ENCODE measurements at regions not wholly inside any gene's neighbourhood (a gene's known extent, or its start where the extent isn't known, plus 50 kb on each side); places are given as distances from the start of the nearest gene placed in this dataset.
"Not testable (repeated sequence)": the region's sequence is repeated elsewhere in the genome, so short reads cannot be mapped to it uniquely, and the experiment has no call there.

DNA sequence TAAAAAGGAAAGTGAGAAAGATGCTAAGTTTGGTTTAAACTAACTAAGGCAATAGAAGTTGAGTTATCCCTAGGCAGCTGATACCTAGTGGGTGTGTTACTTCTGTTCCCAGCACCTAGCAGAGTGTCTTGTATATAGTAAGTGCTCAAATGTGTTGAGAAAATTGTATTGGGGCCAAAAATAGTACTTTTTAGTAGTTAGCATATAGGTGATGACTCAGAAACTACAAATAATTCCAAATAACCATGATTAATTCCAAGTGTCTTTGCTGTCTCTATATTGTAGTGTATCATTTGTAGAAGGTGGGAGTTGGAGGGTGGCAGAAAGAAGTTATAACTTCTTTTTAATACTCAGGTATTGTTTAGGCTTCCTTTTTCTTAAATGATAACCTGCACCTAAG, 362.7 kb downstream of the RND3 start:
- DNase-seq (ENCODE audit: insufficient read length, low spot score) (no peak), FAIRE-seq (no peak)
- no peak for TF ChIP-seq POLR2A (IDR thresholded peaks at IDR 0.05; ENCODE audit: low read depth, low read length)

DNA sequence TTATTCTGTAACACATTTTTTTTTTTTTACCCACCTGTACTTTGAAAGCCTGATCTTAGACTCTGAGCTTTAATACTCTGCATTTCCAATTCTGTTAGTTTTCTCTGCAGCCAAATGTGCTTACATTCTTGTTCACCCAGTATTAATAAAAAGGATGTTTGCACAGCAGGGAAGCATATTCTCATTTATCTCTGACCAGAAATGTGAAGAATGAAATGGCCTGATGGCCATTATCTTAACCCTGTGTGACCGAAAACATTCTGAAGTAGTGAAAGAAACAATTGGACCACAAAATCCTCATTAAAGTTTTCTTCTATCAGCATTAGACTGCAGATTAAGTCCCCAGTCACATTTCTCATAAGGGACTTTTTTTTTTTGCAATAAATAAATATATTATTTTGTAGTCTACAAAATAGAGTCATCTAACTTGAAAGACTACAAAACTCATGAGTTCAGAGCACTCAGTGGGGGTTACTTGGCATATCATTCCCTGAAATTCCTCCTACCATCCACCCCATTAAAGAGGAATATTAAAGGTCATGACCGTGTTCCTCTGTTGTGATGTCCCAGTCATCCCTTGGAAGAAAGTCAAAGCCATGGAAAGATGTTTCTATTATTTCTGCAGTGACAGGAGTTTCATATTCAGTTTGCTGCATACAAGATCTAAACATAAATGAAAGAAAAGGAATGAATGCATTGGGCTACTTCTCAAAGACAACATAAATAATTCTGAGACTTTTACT, 364.4 kb downstream of the RND3 start:
- no peak for TF ChIP-seq POLR2A (IDR thresholded peaks at IDR 0.05; ENCODE audit: low read depth, low read length)
- DNase-seq (ENCODE audit: insufficient read length, low spot score): no peak
- no peak for FAIRE-seq

DNA sequence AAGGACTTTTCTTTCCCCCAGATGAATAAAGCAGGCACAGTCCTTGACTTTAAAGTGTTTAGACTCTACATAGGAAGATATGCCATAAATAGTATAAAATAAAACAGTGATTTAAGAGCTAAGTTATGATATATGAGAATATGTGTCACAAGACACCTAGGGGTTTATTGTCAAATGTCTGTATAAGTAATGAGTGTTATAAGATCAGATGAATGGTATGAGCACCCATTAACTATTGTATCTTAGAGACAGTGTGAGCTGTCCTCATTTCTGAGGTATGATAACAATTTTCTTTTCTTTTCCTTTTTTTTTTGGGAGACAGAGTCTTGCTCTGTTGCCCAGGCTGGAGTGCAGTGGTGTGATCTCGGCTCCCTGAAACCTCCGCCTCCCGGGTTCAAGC, 365.3 kb downstream of the RND3 start:
- no peak for DNase-seq (ENCODE audit: insufficient read length, low spot score)
- no peak for TF ChIP-seq POLR2A (IDR thresholded peaks at IDR 0.05; ENCODE audit: low read depth, low read length)
- no peak for FAIRE-seq

DNA sequence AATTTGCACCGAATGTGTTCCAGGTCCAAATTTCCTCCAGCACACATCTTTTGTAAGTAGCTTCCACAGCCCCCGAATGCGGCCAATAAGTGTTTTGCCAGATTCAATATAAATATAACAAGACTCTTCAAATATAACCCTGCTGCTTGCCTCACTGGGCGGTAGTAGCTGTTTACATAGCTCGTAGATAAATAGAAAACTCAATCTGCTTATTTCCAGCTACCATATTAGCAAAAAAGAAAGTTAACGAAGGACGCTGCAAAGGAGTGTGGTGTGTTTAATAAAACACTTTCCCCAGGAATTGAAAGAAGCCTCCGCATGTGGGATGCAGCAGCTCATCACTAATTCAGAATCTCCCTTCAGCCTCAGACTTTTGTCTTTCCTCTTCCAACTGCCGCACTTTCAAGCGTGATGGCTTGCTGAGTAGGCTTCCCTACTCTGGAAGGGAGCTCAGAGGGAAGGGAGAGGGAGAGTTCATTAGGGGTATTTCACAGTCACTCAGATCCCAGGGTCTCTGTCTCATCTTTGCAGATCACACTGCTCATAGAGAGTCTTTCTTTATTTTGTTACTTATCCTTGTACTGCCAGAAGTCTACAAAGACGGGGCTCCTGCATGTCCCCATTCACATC, 367.0 kb downstream of the RND3 start:
- DNase-seq (ENCODE audit: insufficient read length, low spot score) (no peak), FAIRE-seq (no peak)
- no peak for TF ChIP-seq POLR2A (IDR thresholded peaks at IDR 0.05; ENCODE audit: low read depth, low read length)

DNA sequence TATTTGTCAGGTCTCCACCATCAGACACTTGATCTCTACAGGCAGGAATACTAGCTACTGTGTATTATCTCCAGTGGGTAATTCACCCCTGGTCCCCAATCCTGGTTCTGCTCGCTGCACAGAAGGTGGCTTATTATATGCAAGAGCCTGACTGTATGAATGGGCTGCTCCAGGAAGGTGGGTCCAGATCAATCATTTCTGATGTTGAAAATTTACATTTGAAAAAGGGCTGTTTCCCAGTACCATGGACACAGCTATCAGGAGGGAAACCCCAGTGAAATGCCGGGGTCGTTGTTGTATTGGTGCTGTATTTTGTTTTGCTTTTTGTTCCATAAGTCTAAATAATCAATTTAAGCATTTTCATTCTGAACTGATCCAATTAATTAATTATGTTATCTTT, 367.6 kb downstream of the RND3 start:
- no peak for TF ChIP-seq POLR2A (IDR thresholded peaks at IDR 0.05; ENCODE audit: low read depth, low read length)
- no peak for DNase-seq (ENCODE audit: insufficient read length, low spot score)
- FAIRE-seq: no peak

DNA sequence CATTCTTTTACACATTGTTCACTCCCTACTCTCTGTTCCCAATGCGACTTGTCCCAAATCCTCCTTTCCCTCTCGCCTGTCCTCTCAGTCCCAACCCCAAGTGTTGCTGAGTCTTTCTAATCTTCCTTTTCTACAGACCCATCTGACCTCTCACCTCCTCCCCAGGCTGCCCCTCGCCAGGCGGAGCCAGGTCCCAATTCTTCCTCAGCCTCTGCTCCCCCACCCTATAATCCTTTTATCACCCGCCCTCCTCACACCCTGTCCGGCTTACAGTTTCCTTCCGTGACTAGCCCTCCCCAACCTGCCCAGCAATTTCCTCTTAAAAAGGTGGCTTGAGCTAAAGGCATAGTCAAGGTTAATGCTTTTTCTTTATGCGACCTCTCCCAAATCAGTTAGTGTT, 373.4 kb downstream of the RND3 start:
- DNase-seq (ENCODE audit: insufficient read length, low spot score); FAIRE-seq: not testable (repeated sequence)

DNA sequence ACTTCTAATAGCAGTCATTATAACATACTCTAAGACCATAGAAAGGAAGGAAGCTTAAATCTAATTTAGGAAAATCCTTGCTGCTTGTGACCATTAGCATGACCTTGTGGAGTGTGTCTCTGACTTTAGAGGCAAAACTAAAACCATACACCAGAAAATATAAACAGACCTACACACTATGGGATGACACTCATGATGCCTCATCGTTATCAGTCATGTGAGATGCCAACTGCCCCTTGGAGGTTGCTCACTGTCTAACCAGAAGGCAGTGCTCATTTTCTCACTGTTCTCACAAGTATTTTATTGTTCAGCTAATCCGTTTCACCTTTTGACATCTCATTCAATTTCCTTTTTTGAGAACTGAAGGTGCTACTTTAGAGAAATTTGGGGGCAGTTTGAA, 376.9 kb downstream of the RND3 start:
- no peak for DNase-seq (ENCODE audit: insufficient read length, low spot score)
- peak; percentile 75 for FAIRE-seq
- no peak for TF ChIP-seq POLR2A (IDR thresholded peaks at IDR 0.05; ENCODE audit: low read depth, low read length)

DNA sequence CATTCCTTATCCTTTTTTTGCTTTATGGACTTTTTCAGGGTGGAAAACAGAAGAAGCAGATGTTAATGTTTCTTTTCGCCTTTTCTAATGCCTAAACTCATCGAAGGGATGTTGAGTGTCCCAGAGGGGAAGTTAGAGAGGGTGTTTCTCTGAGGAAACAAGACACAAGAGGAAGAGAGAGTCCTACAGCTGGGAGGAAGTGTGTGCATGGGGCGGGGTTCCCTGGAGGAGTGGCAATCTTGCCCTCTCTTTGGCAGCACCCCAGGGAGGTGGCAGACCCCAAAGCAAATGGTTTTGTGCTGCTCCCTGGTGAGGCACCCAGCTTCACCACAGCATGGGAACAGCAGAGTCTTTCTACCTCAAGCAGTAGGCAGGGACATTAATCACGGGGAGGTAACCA, 377.6 kb downstream of the RND3 start:
- TF ChIP-seq POLR2A (IDR thresholded peaks at IDR 0.05; ENCODE audit: low read depth, low read length): no peak
- no peak for FAIRE-seq
- DNase-seq (ENCODE audit: insufficient read length, low spot score): no peak

DNA sequence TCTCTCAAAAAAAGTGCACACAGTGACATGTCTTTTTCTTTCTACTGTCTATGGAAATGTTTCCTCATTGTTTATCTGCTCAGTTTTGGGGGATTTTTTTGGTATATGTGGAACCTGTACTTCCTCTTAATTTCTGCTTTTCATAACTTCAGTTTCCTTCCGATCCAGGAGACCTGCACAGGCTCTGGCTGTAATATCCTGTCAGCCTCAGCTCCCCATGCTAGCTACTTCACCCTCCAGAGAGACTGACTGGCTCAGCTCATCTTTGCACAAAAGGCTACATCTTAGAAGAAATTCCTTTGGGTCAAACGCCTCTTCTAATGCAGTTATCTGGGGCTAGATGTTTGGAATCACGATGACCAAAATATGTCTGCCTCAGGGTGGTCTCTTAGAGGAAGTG, 378.4 kb downstream of the RND3 start:
- TF ChIP-seq POLR2A (IDR thresholded peaks at IDR 0.05; ENCODE audit: low read depth, low read length): no peak
- no peak for DNase-seq (ENCODE audit: insufficient read length, low spot score)
- no peak for FAIRE-seq

DNA sequence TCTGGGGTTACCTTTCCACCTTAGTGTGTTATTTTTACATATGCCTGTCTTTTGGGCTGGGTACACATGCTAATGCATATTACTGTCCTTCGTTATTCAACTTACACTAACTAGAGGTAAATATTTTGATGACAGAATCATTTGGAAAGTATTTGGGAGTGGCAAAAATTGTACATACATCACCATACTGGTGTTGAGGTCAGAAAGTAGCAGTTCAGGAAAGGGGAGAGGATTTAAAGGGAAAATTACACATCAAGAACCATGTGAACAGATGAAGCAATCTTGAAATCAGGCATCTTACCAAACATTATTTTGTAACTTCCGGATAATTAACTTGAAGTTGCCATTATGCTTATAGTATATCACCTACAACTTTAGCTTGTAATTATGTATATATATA, 379.7 kb downstream of the RND3 start:
- FAIRE-seq: no peak
- no peak for TF ChIP-seq POLR2A (IDR thresholded peaks at IDR 0.05; ENCODE audit: low read depth, low read length)
- no peak for DNase-seq (ENCODE audit: insufficient read length, low spot score)

DNA sequence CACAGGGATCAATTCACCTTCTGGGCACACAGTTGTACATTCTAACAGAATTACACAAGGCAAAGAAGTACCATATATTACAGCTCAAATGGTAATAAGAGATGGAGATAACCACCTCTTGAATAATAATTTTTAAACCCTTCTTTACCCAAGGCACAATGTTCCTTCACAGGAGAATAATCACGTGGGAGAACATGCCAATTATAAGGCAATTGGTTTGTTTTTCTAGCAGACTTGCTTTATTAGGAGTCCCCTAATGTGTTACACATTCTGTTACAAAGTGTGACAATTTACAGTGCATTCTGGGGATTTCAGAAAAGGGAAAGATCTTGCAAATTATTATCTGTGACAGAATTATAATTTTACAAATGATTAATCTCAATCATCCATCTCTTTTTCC, 380.3 kb downstream of the RND3 start:
- DNase-seq (ENCODE audit: insufficient read length, low spot score) (no peak), FAIRE-seq (no peak)
- no peak for TF ChIP-seq POLR2A (IDR thresholded peaks at IDR 0.05; ENCODE audit: low read depth, low read length)

DNA sequence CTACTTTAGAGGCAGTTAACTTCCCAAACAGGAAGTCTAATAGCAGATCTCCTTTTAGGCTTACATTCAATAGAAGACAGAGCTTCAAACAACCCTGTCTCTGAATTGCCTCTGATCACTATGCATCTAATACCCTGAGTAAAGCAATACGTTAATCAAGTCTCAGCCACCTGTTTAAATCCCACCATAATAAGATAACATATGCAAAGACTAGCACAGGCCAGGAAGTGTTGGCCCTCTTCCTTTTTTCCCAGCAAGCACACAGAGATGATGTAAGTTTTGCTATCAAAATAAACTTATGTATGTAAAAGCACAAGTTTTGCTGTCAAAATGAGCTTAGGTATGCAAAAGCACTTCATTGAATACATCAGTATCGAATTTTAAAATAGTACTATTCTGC, 385.5 kb downstream of the RND3 start:
- FAIRE-seq: no peak
- DNase-seq (ENCODE audit: insufficient read length, low spot score): no peak
- TF ChIP-seq POLR2A (IDR thresholded peaks at IDR 0.05; ENCODE audit: low read depth, low read length): no peak

DNA sequence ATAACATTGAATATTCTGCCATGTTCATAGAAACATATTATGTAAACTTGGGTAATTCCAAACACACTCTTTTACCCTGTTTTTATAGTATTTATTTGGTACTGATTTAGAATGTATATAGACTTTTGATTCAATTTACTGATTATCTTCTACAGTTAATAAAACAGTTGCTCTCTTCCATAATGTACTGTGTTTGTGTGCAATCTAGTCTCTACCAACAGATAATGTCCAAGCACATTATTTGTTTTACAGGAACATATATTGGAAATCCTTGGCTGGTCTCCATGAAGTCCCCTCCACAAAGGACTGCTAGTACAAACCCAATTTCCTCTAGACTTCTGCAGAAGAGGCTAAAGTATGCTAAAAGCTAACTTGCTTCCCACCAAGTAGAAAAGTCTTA, 386.6 kb downstream of the RND3 start:
- no peak for TF ChIP-seq POLR2A (IDR thresholded peaks at IDR 0.05; ENCODE audit: low read depth, low read length)
- DNase-seq (ENCODE audit: insufficient read length, low spot score) (no peak), FAIRE-seq (no peak)

DNA sequence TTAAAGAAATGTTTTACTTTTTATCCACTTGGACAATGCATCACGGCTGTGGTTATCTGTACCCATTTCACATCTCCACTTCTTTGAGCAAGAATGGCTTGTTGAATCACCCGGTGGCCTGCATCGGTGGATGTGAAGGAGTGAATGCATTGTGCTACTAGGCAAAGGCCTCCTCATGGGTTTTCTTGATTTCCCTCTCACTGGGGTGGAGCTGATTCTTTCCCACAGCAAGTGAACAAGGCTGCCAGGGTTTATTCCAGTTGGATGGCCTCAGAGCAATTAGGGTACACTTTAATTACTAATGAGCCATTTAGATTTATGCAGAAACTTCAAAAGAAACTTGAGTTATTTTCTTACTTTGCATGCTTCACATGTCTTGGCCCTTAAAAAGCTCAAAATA, 387.1 kb downstream of the RND3 start:
- DNase-seq (ENCODE audit: insufficient read length, low spot score) (no peak), FAIRE-seq (no peak)
- no peak for TF ChIP-seq POLR2A (IDR thresholded peaks at IDR 0.05; ENCODE audit: low read depth, low read length)

DNA sequence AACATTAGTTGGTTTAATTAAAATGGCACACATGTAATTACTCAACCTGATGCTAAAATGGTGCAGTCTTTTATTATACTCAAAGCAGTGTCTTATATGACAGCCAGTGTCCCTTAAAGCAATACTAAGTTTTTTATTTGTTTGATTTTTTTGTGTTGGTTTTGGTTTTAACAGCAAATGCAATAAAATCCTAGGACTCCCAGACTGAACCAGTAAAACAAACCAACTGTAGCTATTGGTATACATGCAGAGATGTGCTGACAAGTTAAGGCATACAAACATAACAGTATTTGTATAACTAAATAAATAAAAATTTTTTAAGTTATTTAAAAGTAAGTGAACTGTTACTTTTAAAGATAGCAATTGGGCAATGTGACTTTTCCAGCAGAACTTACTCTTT, 387.7 kb downstream of the RND3 start:
- no peak for FAIRE-seq
- no peak for TF ChIP-seq POLR2A (IDR thresholded peaks at IDR 0.05; ENCODE audit: low read depth, low read length)
- no peak for DNase-seq (ENCODE audit: insufficient read length, low spot score)
